ENCODE measurements at regions not wholly inside any gene's neighbourhood (a gene's known extent, or its start where the extent isn't known, plus 50 kb on each side); places are given as distances from the start of the nearest gene placed in this dataset.

GRCh38 chr17:53490447-53490968 lies 332.2 kb upstream of the KIF2B start:
- TF ChIP-seq CTCF (IDR thresholded peaks at IDR 0.05 in 4 of 5, conservative IDR thresholded peaks at IDR 0.05 in 1 of 5), result no peak
- TF ChIP-seq POLR2A (IDR thresholded peaks at IDR 0.05), result no peak
